ENCODE measurements at regions not wholly inside any gene's neighbourhood (a gene's known extent, or its start where the extent isn't known, plus 50 kb on each side); places are given as distances from the start of the nearest gene placed in this dataset.
"Not testable (repeated sequence)": the region's sequence is repeated elsewhere in the genome, so short reads cannot be mapped to it uniquely, and the experiment has no call there.

DNA sequence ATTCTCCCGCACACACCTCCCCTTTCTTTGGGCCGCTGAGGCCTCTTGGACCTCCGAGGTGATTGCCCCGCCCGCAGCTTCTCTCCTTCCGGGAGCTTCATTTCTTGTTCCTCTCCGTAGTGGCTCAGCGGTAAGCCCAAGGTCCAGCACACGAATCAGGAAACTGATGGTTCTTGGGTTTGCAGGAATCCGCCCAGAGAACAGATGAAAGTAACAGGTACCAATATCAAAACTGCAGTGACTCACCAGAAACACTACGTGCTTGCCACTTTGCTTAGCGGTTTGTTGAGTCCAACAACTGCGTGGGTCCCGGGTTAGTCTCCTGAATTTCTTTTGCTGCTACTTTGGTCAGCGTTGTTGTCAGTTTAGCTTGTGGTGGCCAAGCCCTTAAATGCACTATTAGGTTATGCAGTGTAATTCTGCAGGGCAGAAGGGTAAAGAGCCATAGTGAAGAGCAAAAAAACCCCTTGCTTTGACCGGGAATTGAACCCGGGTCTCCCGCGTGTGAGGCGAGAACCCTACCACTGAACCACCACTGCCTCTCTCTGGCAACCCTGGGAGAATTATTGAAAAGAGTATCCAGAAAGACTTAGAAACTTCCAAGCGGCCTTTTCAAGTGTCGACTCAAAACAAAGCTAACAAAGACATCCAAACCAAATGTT lies 74.2 kb upstream of the FCGR1A start:
- H3K9me3 ChIP-seq, H3K27ac ChIP-seq, H3K4me1 ChIP-seq, FAIRE-seq, CTCF ChIA-PET: not testable (repeated sequence)
- POLR2A ChIA-PET = interaction anchor here (0.6 kb wide), 1 partner anchor 1470 kb away, joined by 3 read pairs; no protein-coding TSS in a partner anchor
- TF ChIP-seq RARB (CRISPR knock-in tag; IDR thresholded peaks at IDR 0.05) = peak; percentile 89; the same call in 1 of the 2 replicates
- TF ChIP-seq ESRRA (IDR thresholded peaks at IDR 0.05; ENCODE audit: borderline replicate concordance, low read length) = 0 out of 2 replicates have a peak, but pooled peaks have one; percentile 45
- TF ChIP-seq, protein P1, sequence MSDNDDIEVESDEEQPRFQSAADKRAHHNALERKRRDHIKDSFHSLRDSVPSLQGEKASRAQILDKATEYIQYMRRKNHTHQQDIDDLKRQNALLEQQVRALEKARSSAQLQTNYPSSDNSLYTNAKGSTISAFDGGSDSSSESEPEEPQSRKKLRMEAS (IDR thresholded peaks at IDR 0.05) = peak; percentile 50; the same call in 1 of the 2 replicates
- TF ChIP-seq CEBPB (IDR thresholded peaks at IDR 0.05) = peak in 1 of 2 experiments; percentile 33; a peak in 1 of 4 replicates
- peak; percentile 77 for TF ChIP-seq SREBF2 (IDR thresholded peaks at IDR 0.05)
- peak; percentile 20; the same call in 1 of the 3 replicates for TF ChIP-seq SMC3 (IDR thresholded peaks at IDR 0.05)
- DNase-seq (ENCODE audit: low read depth in 1 of 2, low spot score in 1 of 2) (peak; percentile 47 to 83), ATAC-seq (peak; percentile 87 to 95)
- WGBS (ENCODE audit: missing lambda C conversion rate) = 1% methylated on average over 12 of the region's 22 CpGs
- Histone ChIP-seq H3K4me3 (0 out of 3 replicates have a peak overlapping the region, but pooled peaks have one; percentile 34), H3K4me2 (peak overlapping the region; percentile 41; the same call in 1 of the 3 replicates)

DNA sequence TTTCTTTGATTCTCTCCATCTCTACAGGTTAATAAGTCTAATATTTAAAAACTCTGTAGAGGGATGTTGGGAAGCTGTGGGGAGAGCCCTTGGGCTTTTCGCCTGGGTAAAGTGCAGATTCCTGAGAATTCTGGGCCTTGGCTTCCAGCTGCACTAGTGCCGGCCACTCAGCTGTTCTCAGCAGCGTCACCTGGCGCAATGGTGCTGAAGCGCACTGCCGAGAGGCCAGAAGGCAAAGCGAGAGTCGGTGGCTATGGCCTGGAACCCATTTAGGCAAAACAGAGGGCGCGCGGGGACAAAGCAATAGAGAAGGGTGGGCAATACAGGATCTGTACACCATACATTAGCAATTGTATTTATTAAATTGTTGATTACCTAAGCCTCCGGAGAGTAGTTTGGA lies 70.8 kb upstream of the FCGR1A start:
- peak; percentile 76 to 83 for ATAC-seq
- H3K4me3 ChIP-seq = peak overlapping the region; percentile 39; the same call in 1 of the 3 replicates
- WGBS (ENCODE audit: missing lambda C conversion rate) = 14% methylated on average over 1 of the region's 12 CpGs
- FAIRE-seq; H3K27ac ChIP-seq; H3K9me3 ChIP-seq; H3K4me1 ChIP-seq; POLR2A ChIA-PET; CTCF ChIA-PET; DNase-seq (ENCODE audit: low read depth in 1 of 2, low spot score in 1 of 2): not testable (repeated sequence)
- H3K4me2 ChIP-seq = peak overlapping the region; percentile 38; the same call in 1 of the 3 replicates

DNA sequence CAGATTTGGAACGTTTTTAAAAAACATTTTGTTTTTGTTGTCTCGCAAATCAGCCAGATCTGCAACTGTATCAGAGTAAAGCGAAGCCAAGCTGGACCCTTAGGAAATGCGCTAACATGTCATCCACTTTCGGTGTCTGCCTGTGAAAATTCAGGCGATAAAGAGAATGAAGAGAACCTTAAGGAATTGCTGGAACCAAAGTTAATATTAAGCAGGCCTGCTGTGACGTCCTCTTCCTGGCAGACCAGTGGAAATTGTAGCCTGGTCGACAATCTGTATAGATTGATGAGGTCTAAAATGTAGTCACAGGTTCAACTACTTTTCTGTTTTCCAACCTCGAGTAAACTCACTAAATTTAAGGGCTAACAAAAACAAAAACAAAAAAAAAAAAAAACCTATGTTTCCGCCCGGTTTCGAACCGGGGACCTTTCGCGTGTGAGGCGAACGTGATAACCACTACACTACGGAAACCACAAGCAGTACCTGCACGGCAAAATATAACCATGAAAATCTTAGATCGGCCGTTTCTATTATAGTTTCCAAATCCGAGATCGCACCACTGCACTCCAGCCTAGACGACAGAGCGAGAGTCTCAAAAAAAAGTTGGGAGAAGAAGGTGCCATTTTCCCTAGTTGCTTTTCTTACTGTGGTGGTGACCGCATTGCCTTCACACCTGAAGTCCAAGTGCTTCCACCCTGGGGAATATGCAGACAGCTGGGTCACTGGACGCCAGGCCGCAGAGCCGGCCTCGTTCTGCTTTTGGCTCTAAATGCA lies 70.2 kb upstream of the FCGR1A start:
- POLR2A ChIA-PET, FAIRE-seq, H3K27ac ChIP-seq, H3K4me1 ChIP-seq, H3K9me3 ChIP-seq, CTCF ChIA-PET: not testable (repeated sequence)
- H3K4me2 ChIP-seq = peak overlapping the region; percentile 76
- DNase-seq (ENCODE audit: low read depth in 1 of 2, low spot score in 1 of 2) (peak in 1 of 2 experiments; percentile 70), ATAC-seq (peak; percentile 7 to 49; a peak in 3 of 6 replicates)
- WGBS (ENCODE audit: missing lambda C conversion rate) = 16% methylated on average over 24 of the region's 30 CpGs
- peak overlapping the region; percentile 39; the same call in 2 of the 3 replicates for H3K4me3 ChIP-seq
- peak; percentile 63 for TF ChIP-seq SREBF2 (IDR thresholded peaks at IDR 0.05)

DNA sequence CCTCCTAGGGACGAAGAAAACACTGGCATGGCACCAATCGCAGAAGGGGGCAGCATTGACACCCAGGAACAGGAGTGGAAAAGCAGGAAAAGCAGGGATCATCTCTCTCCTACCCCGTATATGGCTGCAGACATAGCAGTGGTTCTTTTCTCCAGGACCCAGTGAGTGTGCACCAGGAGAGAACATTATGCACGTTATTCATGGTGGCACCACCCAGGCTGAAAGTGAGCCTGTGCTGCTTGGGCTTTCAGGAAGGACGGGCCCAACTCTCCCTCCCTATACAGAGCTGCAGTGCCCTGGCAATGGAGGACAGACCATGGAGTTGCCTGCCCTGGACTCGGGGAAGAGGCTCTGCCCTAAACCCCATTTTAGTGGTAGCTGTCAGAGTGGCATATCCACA lies 69.0 kb upstream of the FCGR1A start:
- peak; percentile 23 to 26 for ATAC-seq
- H3K4me1 ChIP-seq; POLR2A ChIA-PET; CTCF ChIA-PET; H3K4me3 ChIP-seq; H3K4me2 ChIP-seq; H3K9me3 ChIP-seq; H3K27ac ChIP-seq; FAIRE-seq; DNase-seq (ENCODE audit: low read depth in 1 of 2, low spot score in 1 of 2): not testable (repeated sequence)
- WGBS (ENCODE audit: missing lambda C conversion rate) = 70% methylated on average over 3 of the region's 6 CpGs

DNA sequence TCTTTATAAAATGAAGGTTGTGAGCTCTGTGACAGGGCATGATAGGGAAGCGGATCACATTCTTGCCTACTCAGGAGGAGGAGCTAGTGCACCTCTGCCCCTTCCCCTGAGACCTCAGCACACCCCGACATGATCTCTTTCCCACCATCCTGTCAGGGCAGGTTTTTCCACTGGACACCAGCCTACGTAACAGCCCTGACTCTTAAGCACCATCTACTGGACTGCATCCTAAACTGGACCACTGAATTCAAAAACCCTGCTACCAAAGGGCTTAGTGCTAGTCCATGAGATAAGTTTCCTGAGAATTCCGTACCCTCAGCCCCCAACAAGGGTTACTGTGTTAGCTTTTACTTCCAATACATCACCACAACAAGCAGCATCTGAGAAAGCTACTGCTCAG lies 68.5 kb upstream of the FCGR1A start:
- H3K4me2 ChIP-seq; CTCF ChIA-PET; H3K4me3 ChIP-seq; H3K27ac ChIP-seq; DNase-seq (ENCODE audit: low read depth in 1 of 2, low spot score in 1 of 2); H3K9me3 ChIP-seq; POLR2A ChIA-PET; H3K4me1 ChIP-seq; FAIRE-seq: not testable (repeated sequence)
- peak; percentile 72 to 74 for ATAC-seq
- WGBS (ENCODE audit: missing lambda C conversion rate) = 0% methylated on average over 1 of the region's 4 CpGs

DNA sequence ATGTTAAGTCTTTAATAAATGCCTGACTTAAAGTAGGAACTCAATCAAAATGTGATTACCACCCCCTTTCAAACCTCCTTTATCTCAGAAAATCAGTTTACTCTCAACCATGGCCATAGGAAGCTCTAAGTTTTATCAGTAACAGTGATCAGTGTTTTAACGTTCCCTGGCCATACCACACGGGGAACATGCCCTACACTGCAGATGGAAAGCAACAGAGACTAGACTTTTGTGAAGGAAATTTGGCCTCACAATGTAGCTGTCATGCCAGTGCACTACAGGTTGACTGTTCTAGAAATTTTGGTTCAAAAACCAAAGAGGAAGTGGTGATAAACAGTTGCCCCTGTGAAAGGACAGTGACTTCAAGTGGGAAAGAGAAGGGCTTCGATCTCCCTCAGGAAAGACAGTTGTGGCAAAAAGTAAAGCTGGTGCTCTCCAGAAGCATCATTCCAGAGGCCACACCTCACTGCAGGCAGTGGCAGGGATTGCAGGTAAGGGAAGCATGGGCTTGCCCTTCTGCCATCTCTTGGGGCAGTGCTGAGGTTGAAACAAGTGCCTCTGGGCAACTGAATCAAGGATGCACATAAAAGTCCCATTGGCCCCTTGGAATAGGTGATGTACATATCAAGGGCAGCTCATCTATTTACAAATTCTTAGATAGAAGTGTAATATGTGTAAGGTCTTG lies 57.7 kb upstream of the FCGR1A start:
- ATAC-seq = peak; percentile 58 to 64; a peak in 4 of 6 replicates
- FAIRE-seq; DNase-seq (ENCODE audit: low read depth in 1 of 2, low spot score in 1 of 2); H3K4me1 ChIP-seq; H3K27ac ChIP-seq; H3K4me3 ChIP-seq; CTCF ChIA-PET; H3K9me3 ChIP-seq; H3K4me2 ChIP-seq; POLR2A ChIA-PET: not testable (repeated sequence)
- no CpG with 5 or more reads among the region's 3 CpGs for WGBS (ENCODE audit: missing lambda C conversion rate)

DNA sequence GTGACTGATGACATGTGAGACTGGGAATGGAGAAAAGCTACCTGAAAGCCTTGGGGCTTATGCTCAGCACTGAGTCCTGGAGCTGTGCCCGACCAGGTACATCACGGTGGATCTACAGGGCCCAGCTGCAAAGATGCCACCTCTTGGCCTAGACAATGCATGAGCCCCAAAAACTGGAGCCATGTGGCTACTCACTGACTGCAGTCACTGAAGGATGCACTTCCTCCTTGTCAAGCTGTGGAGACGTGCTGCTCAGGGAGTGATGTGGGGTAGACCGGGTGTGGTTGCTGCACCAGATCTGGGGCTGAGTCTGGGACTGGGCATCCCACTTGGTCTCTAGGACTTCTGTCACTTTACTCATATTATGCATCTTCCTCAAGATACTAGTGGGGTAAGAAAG lies 55.8 kb upstream of the FCGR1A start:
- H3K4me2 ChIP-seq; CTCF ChIA-PET; FAIRE-seq; H3K27ac ChIP-seq; H3K4me3 ChIP-seq; ATAC-seq; DNase-seq (ENCODE audit: low read depth in 1 of 2, low spot score in 1 of 2); H3K4me1 ChIP-seq; POLR2A ChIA-PET; H3K9me3 ChIP-seq: not testable (repeated sequence)
- WGBS (ENCODE audit: missing lambda C conversion rate) = no CpG with 5 or more reads among the region's 4 CpGs

DNA sequence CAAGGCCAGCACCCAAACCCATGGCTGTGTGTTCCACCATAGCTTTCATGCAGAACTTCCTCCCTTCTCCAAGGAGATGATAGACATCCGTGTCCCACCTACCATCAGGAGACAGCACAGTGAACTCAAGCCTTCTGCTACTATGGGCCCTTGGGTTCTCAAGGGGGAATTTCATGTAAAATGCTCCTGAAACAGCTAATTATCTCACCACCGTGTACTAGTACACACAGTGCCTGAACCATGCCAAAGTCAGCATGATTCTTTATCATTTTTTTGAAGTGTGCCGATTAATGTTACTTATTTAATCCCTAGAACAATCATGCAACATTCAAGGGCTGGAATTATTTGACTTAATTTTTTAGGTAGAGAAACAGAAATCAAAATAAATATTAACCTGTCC lies 53.9 kb upstream of the FCGR1A start:
- DNase-seq (ENCODE audit: low read depth in 1 of 2, low spot score in 1 of 2); H3K4me2 ChIP-seq; POLR2A ChIA-PET; H3K27ac ChIP-seq; H3K4me1 ChIP-seq; H3K4me3 ChIP-seq; FAIRE-seq; ATAC-seq; H3K9me3 ChIP-seq; CTCF ChIA-PET: not testable (repeated sequence)
- WGBS (ENCODE audit: missing lambda C conversion rate) = no CpG with 5 or more reads among the region's 3 CpGs
